ENCODE measurements at regions not wholly inside any gene's neighbourhood (a gene's known extent, or its start where the extent isn't known, plus 50 kb on each side); places are given as distances from the start of the nearest gene placed in this dataset.

- no peak overlapping the region for H3K27ac ChIP-seq
- intact Hi-C loops (cut with DNase I), result no loop called here
- H3K4me3 ChIP-seq, result no peak overlapping the region
- WGBS, 2 donors, result 79 to 84% methylated on average over 8 of the region's 8 CpGs
- no peaks in the 10 kb centered on the region for H3K4me1 ChIP-seq
- no peaks in the 10 kb centered on the region for H3K9me3 ChIP-seq
- H3K27me3 ChIP-seq, result peaks cover 0 to 67% (median 0%) of the 10 kb centered on the region in 4 donors
- H3K36me3 ChIP-seq, result no peaks in the 10 kb centered on the region
- no peak for DNase-seq
- TF ChIP-seq POLR2A (IDR thresholded peaks at IDR 0.05), result no peak
- TF ChIP-seq CTCF (IDR thresholded peaks at IDR 0.05), result no peak
Observed at GRCh38 chr3:127387556-127388153, 99.8 kb upstream of the PRR20G start.

- Histone ChIP-seq H3K27me3 (peaks cover 0 to 62% (median 0%) of the 10 kb centered on the region in 4 donors), H3K36me3 (no peaks in the 10 kb centered on the region), H3K4me1 (no peaks in the 10 kb centered on the region), H3K9me3 (no peaks in the 10 kb centered on the region), H3K4me3 (no peak overlapping the region), H3K27ac (no peak overlapping the region)
- TF ChIP-seq POLR2A (IDR thresholded peaks at IDR 0.05) (no peak), CTCF (IDR thresholded peaks at IDR 0.05) (no peak)
- intact Hi-C loops (cut with DNase I), result no loop called here
- DNase-seq, result no peak
- 59 to 65% methylated on average over 6 to 8 of the region's 8 CpGs for WGBS, 2 donors
Observed at GRCh38 chr3:127387119-127387518, 99.3 kb upstream of the PRR20G start.

- Histone ChIP-seq H3K4me3 (no peak overlapping the region), H3K27me3 (peaks cover 0 to 55% (median 0%) of the 10 kb centered on the region in 4 donors), H3K27ac (no peak overlapping the region), H3K36me3 (no peaks in the 10 kb centered on the region), H3K4me1 (no peaks in the 10 kb centered on the region), H3K9me3 (no peaks in the 10 kb centered on the region)
- intact Hi-C loops (cut with DNase I), result no loop called here
- DNase-seq, result no peak
- 68 to 82% methylated on average over 9 of the region's 9 CpGs for WGBS, 2 donors
- no peak for TF ChIP-seq CTCF (IDR thresholded peaks at IDR 0.05)
Observed at GRCh38 chr3:127386490-127386889, 98.6 kb upstream of the PRR20G start.

- WGBS, 2 donors, result 80 to 86% methylated on average over 2 to 5 of the region's 5 CpGs
- no peak for TF ChIP-seq CTCF (IDR thresholded peaks at IDR 0.05)
- TF ChIP-seq POLR2A (IDR thresholded peaks at IDR 0.05), result no peak
- no peaks in the 10 kb centered on the region for H3K4me1 ChIP-seq
- H3K4me3 ChIP-seq, result no peak overlapping the region
- H3K27me3 ChIP-seq, result peaks cover 0 to 45% (median 0%) of the 10 kb centered on the region in 4 donors
- no peaks in the 10 kb centered on the region for H3K36me3 ChIP-seq
- intact Hi-C loops (cut with DNase I), result no loop called here
- peaks cover 0 to 3% (median 0%) of the 10 kb centered on the region in 3 donors for H3K9me3 ChIP-seq
- no peak overlapping the region for H3K27ac ChIP-seq
- DNase-seq, result no peak
Observed at GRCh38 chr3:127385540-127385870, 97.7 kb upstream of the PRR20G start.

GRCh38 chr3:127384717-127385539 lies 97.1 kb upstream of the PRR20G start:
- no peak for TF ChIP-seq CTCF (IDR thresholded peaks at IDR 0.05)
- no peak for TF ChIP-seq POLR2A (IDR thresholded peaks at IDR 0.05)
- peaks cover 0 to 3% (median 0%) of the 10 kb centered on the region in 3 donors for H3K9me3 ChIP-seq
- no peaks in the 10 kb centered on the region for H3K4me1 ChIP-seq
- intact Hi-C loops (cut with DNase I), result no loop called here
- DNase-seq, result no peak
- H3K4me3 ChIP-seq, result no peak overlapping the region
- H3K27me3 ChIP-seq, result peaks cover 0 to 40% (median 0%) of the 10 kb centered on the region in 4 donors
- 65 to 73% methylated on average over 11 to 16 of the region's 18 CpGs for WGBS, 2 donors
- H3K27ac ChIP-seq, result no peak overlapping the region
- H3K36me3 ChIP-seq, result no peaks in the 10 kb centered on the region

Measured in esophagus squamous epithelium (tissue), 5 donors.